Naive thymus-derived CD4-positive, alpha-beta T cell (primary cell): ENCODE measurements at regions not wholly inside any gene's neighbourhood (a gene's known extent, or its start where the extent isn't known, plus 50 kb on each side); places are given as distances from the start of the nearest gene placed in this dataset.

Experiments used
- ATAC-seq: fragments of 150-1000 bp; cut with Tn5 transposase; 2 replicates; pipeline ENCODE4 v1.10.0; 2021; ENCODE audit warnings: mild to moderate bottlenecking, moderate library complexity
- CTCF ChIA-PET: fragments of 350-600 bp; sonication (Branson Sonifier 250); formaldehyde crosslinking; loops from one replicate; lab custom pipeline; 2021; ENCODE audit warnings: antibody characterized with exemption; lab: Charles Lee
- POLR2A ChIA-PET: fragments of 350-600 bp; sonication (Branson Sonifier 250); formaldehyde crosslinking; loops from one replicate; lab custom pipeline; 2021; ENCODE audit warnings: antibody characterized with exemption, inconsistent platforms; lab: Charles Lee
- DNase-seq, 9 donors: peaks; one replicate each; pipeline versions ENCODE4 v3.0.0 to v3.0.0-alpha.2; 2020 to 2022; ENCODE audit warnings: mixed read lengths in 1 of 9
- H3K27ac ChIP-seq: one replicate; pipeline ENCODE4 v1.7.0; 2013; ENCODE audit warnings: mild to moderate bottlenecking, low read depth, low read length, moderate library complexity
- H3K27me3 ChIP-seq, 2 donors: one replicate each; pipeline ENCODE4 v1.7.0; 2013; ENCODE audit warnings: low read length in 2 of 2, mild to moderate bottlenecking in 2 of 2, moderate library complexity in 2 of 2; ENCODE audit not compliant: control insufficient read depth in 2 of 2, insufficient read depth in 2 of 2
- H3K36me3 ChIP-seq, 3 experiments: 1 replicate in 2 of 3; 2 replicates in 1 of 3; pipeline ENCODE4 v1.7.0; 2013; ENCODE audit warnings: low read length in 3 of 3, mild to moderate bottlenecking in 3 of 3, moderate library complexity in 1 of 3; ENCODE audit not compliant: insufficient read depth in 3 of 3, control insufficient read depth in 2 of 3
- H3K4me1 ChIP-seq, 2 donors: one replicate each; pipeline ENCODE4 v1.7.0; 2013; ENCODE audit warnings: low read length in 2 of 2, mild to moderate bottlenecking in 2 of 2, moderate library complexity in 1 of 2; ENCODE audit not compliant: control insufficient read depth in 2 of 2, insufficient read depth in 2 of 2
- H3K4me3 ChIP-seq: 2 replicates; pipeline ENCODE4 v1.7.0; 2013; ENCODE audit warnings: mild to moderate bottlenecking, low read length
- H3K9me3 ChIP-seq, 3 experiments: 1 replicate in 2 of 3; 2 replicates in 1 of 3; pipeline ENCODE4 v1.7.0; 2013; ENCODE audit warnings: low read length in 3 of 3; ENCODE audit not compliant: control insufficient read depth in 2 of 3
- H3K27ac Mint-ChIP-seq, 9 donors: one replicate each; pipeline ENCODE4 v1.8.0; 2020 to 2022; ENCODE audit warnings: mixed read lengths in 9 of 9, mild to moderate bottlenecking in 8 of 9, moderate library complexity in 5 of 9, inconsistent platforms in 2 of 9
- H3K27me3 Mint-ChIP-seq, 5 donors: one replicate each; pipeline ENCODE4 v1.8.0; 2021 to 2022; ENCODE audit warnings: mixed read lengths in 5 of 5, mild to moderate bottlenecking in 1 of 5
- H3K36me3 Mint-ChIP-seq, 5 donors: one replicate each; pipeline ENCODE4 v1.8.0; 2020 to 2022; ENCODE audit warnings: mixed read lengths in 5 of 5, mild to moderate bottlenecking in 3 of 5, inconsistent platforms in 1 of 5
- H3K4me1 Mint-ChIP-seq, 7 donors: one replicate each; pipeline ENCODE4 v1.8.0; 2020 to 2022; ENCODE audit warnings: mixed read lengths in 7 of 7, mild to moderate bottlenecking in 3 of 7, inconsistent platforms in 1 of 7
- H3K4me3 Mint-ChIP-seq, 10 donors: one replicate each; pipeline ENCODE4 v1.8.0; 2020 to 2022; ENCODE audit warnings: mild to moderate bottlenecking in 10 of 10, mixed read lengths in 10 of 10, moderate library complexity in 6 of 10, inconsistent platforms in 2 of 10
- H3K9me3 Mint-ChIP-seq, 11 donors: one replicate each; pipeline ENCODE4 v1.8.0; 2020 to 2022; ENCODE audit warnings: mixed read lengths in 11 of 11, mild to moderate bottlenecking in 4 of 11, inconsistent platforms in 1 of 11, moderate library complexity in 1 of 11
- intact Hi-C, 2 donors: fragments of 100-400 bp; cut with micrococcal nuclease; formaldehyde crosslinking; loops; one replicate each; pipeline ENCODE4 v1.15.1; 2023

- intact Hi-C loops: no loop called here
- ChIA-PET CTCF (no interaction called here), POLR2A (no interaction called here)
- ATAC-seq (no peak), DNase-seq (no peak)
- Histone ChIP-seq H3K4me3 (no peak overlapping the region), H3K27ac (no peak overlapping the region), H3K4me1 (no peaks in the 10 kb centered on the region), H3K27me3 (no peaks in the 10 kb centered on the region), H3K36me3 (no peaks in the 10 kb centered on the region), H3K9me3 (no peaks in the 10 kb centered on the region)
- peaks cover 0 to 4% (median 0%) of the 10 kb centered on the region in 5 donors for H3K36me3 Mint-ChIP-seq
- H3K27ac Mint-ChIP-seq: no peak overlapping the region
- H3K4me1 Mint-ChIP-seq: peaks cover 0 to 7% (median 0%) of the 10 kb centered on the region in 7 donors
- peaks cover 9 to 27% (median 21%) of the 10 kb centered on the region in 5 donors for H3K27me3 Mint-ChIP-seq
- peaks cover 0 to 13% (median 5%) of the 10 kb centered on the region in 11 donors for H3K9me3 Mint-ChIP-seq
- no peak overlapping the region for H3K4me3 Mint-ChIP-seq
Measured at GRCh38 chr11:13110929-13111812, 102.1 kb downstream of the RASSF10 start.

- Histone ChIP-seq H3K4me1 (no peaks in the 10 kb centered on the region), H3K9me3 (no peaks in the 10 kb centered on the region), H3K27ac (no peak overlapping the region), H3K27me3 (no peaks in the 10 kb centered on the region), H3K4me3 (no peak overlapping the region), H3K36me3 (no peaks in the 10 kb centered on the region)
- CTCF ChIA-PET: no interaction called here
- POLR2A ChIA-PET: no interaction called here
- Mint-ChIP-seq H3K27ac (no peak overlapping the region), H3K36me3 (peaks cover 0 to 4% (median 0%) of the 10 kb centered on the region in 5 donors), H3K4me3 (no peak overlapping the region), H3K27me3 (peaks cover 9 to 33% (median 26%) of the 10 kb centered on the region in 5 donors), H3K4me1 (peaks cover 0 to 7% (median 0%) of the 10 kb centered on the region in 7 donors), H3K9me3 (peaks cover 0 to 13% (median 5%) of the 10 kb centered on the region in 11 donors)
- intact Hi-C loops: no loop called here
- ATAC-seq: no peak
- DNase-seq: no peak
Measured at GRCh38 chr11:13111813-13112130, 102.7 kb downstream of the RASSF10 start.

GRCh38 chr11:13114566-13115379 lies 105.7 kb downstream of the RASSF10 start:
- no peaks in the 10 kb centered on the region for H3K36me3 ChIP-seq
- H3K27ac Mint-ChIP-seq: no peak overlapping the region
- ChIA-PET CTCF (no interaction called here), POLR2A (no interaction called here)
- no peak overlapping the region for H3K27ac ChIP-seq
- H3K4me3 Mint-ChIP-seq: no peak overlapping the region
- no peaks in the 10 kb centered on the region for H3K4me1 ChIP-seq
- ATAC-seq: no peak
- intact Hi-C loops: no loop called here
- peaks cover 0 to 1% (median 0%) of the 10 kb centered on the region in 11 donors for H3K9me3 Mint-ChIP-seq
- DNase-seq: no peak
- no peaks in the 10 kb centered on the region for H3K27me3 ChIP-seq
- peaks cover 0 to 7% (median 0%) of the 10 kb centered on the region in 7 donors for H3K4me1 Mint-ChIP-seq
- H3K36me3 Mint-ChIP-seq: no peaks in the 10 kb centered on the region
- peaks cover 16 to 49% (median 17%) of the 10 kb centered on the region in 5 donors for H3K27me3 Mint-ChIP-seq
- H3K4me3 ChIP-seq: no peak overlapping the region
- no peaks in the 10 kb centered on the region for H3K9me3 ChIP-seq

GRCh38 chr11:13115380-13115675 lies 106.2 kb downstream of the RASSF10 start:
- peaks cover 16 to 49% (median 17%) of the 10 kb centered on the region in 5 donors for H3K27me3 Mint-ChIP-seq
- CTCF ChIA-PET: no interaction called here

GRCh38 chr11:13116491-13116890 lies 107.4 kb downstream of the RASSF10 start:
- Histone ChIP-seq H3K36me3 (no peaks in the 10 kb centered on the region), H3K27ac (no peak overlapping the region), H3K9me3 (no peaks in the 10 kb centered on the region), H3K4me1 (no peaks in the 10 kb centered on the region), H3K27me3 (no peaks in the 10 kb centered on the region), H3K4me3 (no peak overlapping the region)
- CTCF ChIA-PET: no interaction called here
- ATAC-seq (no peak), DNase-seq (no peak)
- Mint-ChIP-seq H3K4me1 (peaks cover 0 to 7% (median 0%) of the 10 kb centered on the region in 7 donors), H3K27ac (no peak overlapping the region), H3K4me3 (no peak overlapping the region), H3K36me3 (no peaks in the 10 kb centered on the region), H3K27me3 (peaks cover 17 to 49% (median 25%) of the 10 kb centered on the region in 5 donors), H3K9me3 (peaks cover 0 to 1% (median 0%) of the 10 kb centered on the region in 11 donors)
- intact Hi-C loops: no loop called here
- POLR2A ChIA-PET: no interaction called here

More at GRCh38 chr11:13115380-13115675, 106.2 kb downstream of the RASSF10 start:
- H3K27ac ChIP-seq: no peak overlapping the region
- POLR2A ChIA-PET: no interaction called here
- Mint-ChIP-seq H3K4me3 (no peak overlapping the region), H3K27ac (no peak overlapping the region), H3K36me3 (no peaks in the 10 kb centered on the region), H3K4me1 (peaks cover 0 to 7% (median 0%) of the 10 kb centered on the region in 7 donors), H3K9me3 (peaks cover 0 to 1% (median 0%) of the 10 kb centered on the region in 11 donors)
- no peaks in the 10 kb centered on the region for H3K27me3 ChIP-seq
- no peaks in the 10 kb centered on the region for H3K36me3 ChIP-seq
- H3K4me1 ChIP-seq: no peaks in the 10 kb centered on the region
- no peak overlapping the region for H3K4me3 ChIP-seq
- intact Hi-C loops: no loop called here
- ATAC-seq (no peak), DNase-seq (no peak)
- no peaks in the 10 kb centered on the region for H3K9me3 ChIP-seq

- ChIA-PET CTCF (no interaction called here), POLR2A (no interaction called here)
- H3K36me3 Mint-ChIP-seq: no peaks in the 10 kb centered on the region
- intact Hi-C loops: no loop called here
- no peaks in the 10 kb centered on the region for H3K4me1 ChIP-seq
- no peak overlapping the region for H3K27ac Mint-ChIP-seq
- no peak overlapping the region for H3K4me3 Mint-ChIP-seq
- H3K4me1 Mint-ChIP-seq: peaks cover 0 to 6% (median 0%) of the 10 kb centered on the region in 7 donors
- no peaks in the 10 kb centered on the region for H3K27me3 ChIP-seq
- peaks cover 0 to 1% (median 0%) of the 10 kb centered on the region in 11 donors for H3K9me3 Mint-ChIP-seq
- no peaks in the 10 kb centered on the region for H3K9me3 ChIP-seq
- no peak for DNase-seq
- no peak overlapping the region for H3K27ac ChIP-seq
- H3K36me3 ChIP-seq: no peaks in the 10 kb centered on the region
- ATAC-seq: no peak
- H3K4me3 ChIP-seq: no peak overlapping the region
- peaks cover 20 to 51% (median 29%) of the 10 kb centered on the region in 5 donors for H3K27me3 Mint-ChIP-seq
Measured at GRCh38 chr11:13117344-13117743, 108.2 kb downstream of the RASSF10 start.
